ENCODE measurements at regions not wholly inside any gene's neighbourhood (a gene's known extent, or its start where the extent isn't known, plus 50 kb on each side); places are given as distances from the start of the nearest gene placed in this dataset.
"Not testable (repeated sequence)": the region's sequence is repeated elsewhere in the genome, so short reads cannot be mapped to it uniquely, and the experiment has no call there.

- H3K36me3 ChIP-seq (ENCODE audit: control insufficient read depth, insufficient read depth, low read length) = no peaks in the 10 kb centered on the region
- H3K27me3 ChIP-seq (replicated peaks; ENCODE audit: control insufficient read depth, insufficient read depth, low read length, poor library complexity, severe bottlenecking) = no peaks in the 10 kb centered on the region
- no peak overlapping the region for H3K4me3 ChIP-seq (ENCODE audit: insufficient read depth, low read depth, low read length, poor library complexity, severe bottlenecking)
- no peaks in the 10 kb centered on the region for H3K9me3 ChIP-seq (ENCODE audit: control insufficient read depth, low read length)
- DNase-seq = no peak
- H3K4me1 ChIP-seq (ENCODE audit: control insufficient read depth, insufficient read depth, low read length, poor library complexity, severe bottlenecking) = no peaks in the 10 kb centered on the region
- H3K27ac ChIP-seq (ENCODE audit: insufficient read depth, low read length, poor library complexity, severe bottlenecking) = no peak overlapping the region
Observed at GRCh38 chr9:73059247-73059646, 92.4 kb upstream of the ANXA1 start.

- Histone ChIP-seq H3K4me1 (ENCODE audit: control insufficient read depth, insufficient read depth, low read length, poor library complexity, severe bottlenecking) (no peaks in the 10 kb centered on the region), H3K27ac (ENCODE audit: insufficient read depth, low read length, poor library complexity, severe bottlenecking) (no peak overlapping the region), H3K36me3 (ENCODE audit: control insufficient read depth, insufficient read depth, low read length) (no peaks in the 10 kb centered on the region), H3K9me3 (ENCODE audit: control insufficient read depth, low read length) (no peaks in the 10 kb centered on the region), H3K4me3 (ENCODE audit: insufficient read depth, low read depth, low read length, poor library complexity, severe bottlenecking) (no peak overlapping the region), H3K27me3 (replicated peaks; ENCODE audit: control insufficient read depth, insufficient read depth, low read length, poor library complexity, severe bottlenecking) (no peaks in the 10 kb centered on the region)
- no peak for DNase-seq
Observed at GRCh38 chr9:73056245-73056644, 95.4 kb upstream of the ANXA1 start.

- DNase-seq = no peak
- H3K27ac ChIP-seq (ENCODE audit: insufficient read depth, low read length, poor library complexity, severe bottlenecking) = no peak overlapping the region
- no peaks in the 10 kb centered on the region for H3K36me3 ChIP-seq (ENCODE audit: control insufficient read depth, insufficient read depth, low read length)
- no peaks in the 10 kb centered on the region for H3K4me1 ChIP-seq (ENCODE audit: control insufficient read depth, insufficient read depth, low read length, poor library complexity, severe bottlenecking)
- H3K9me3 ChIP-seq (ENCODE audit: control insufficient read depth, low read length) = no peaks in the 10 kb centered on the region
- no peak overlapping the region for H3K4me3 ChIP-seq (ENCODE audit: insufficient read depth, low read depth, low read length, poor library complexity, severe bottlenecking)
- no peaks in the 10 kb centered on the region for H3K27me3 ChIP-seq (replicated peaks; ENCODE audit: control insufficient read depth, insufficient read depth, low read length, poor library complexity, severe bottlenecking)
Observed at GRCh38 chr9:73054091-73054490, 97.6 kb upstream of the ANXA1 start.

- Histone ChIP-seq H3K9me3 (ENCODE audit: control insufficient read depth, low read length) (no peaks in the 10 kb centered on the region), H3K4me3 (ENCODE audit: insufficient read depth, low read depth, low read length, poor library complexity, severe bottlenecking) (no peak overlapping the region), H3K36me3 (ENCODE audit: control insufficient read depth, insufficient read depth, low read length) (no peaks in the 10 kb centered on the region), H3K27me3 (replicated peaks; ENCODE audit: control insufficient read depth, insufficient read depth, low read length, poor library complexity, severe bottlenecking) (no peaks in the 10 kb centered on the region), H3K27ac (ENCODE audit: insufficient read depth, low read length, poor library complexity, severe bottlenecking) (no peak overlapping the region), H3K4me1 (ENCODE audit: control insufficient read depth, insufficient read depth, low read length, poor library complexity, severe bottlenecking) (no peaks in the 10 kb centered on the region)
- DNase-seq = no peak
Observed at GRCh38 chr9:73053543-73053942, 98.1 kb upstream of the ANXA1 start.

- no peak overlapping the region for H3K4me3 ChIP-seq (ENCODE audit: insufficient read depth, low read depth, low read length, poor library complexity, severe bottlenecking)
- no peaks in the 10 kb centered on the region for H3K27me3 ChIP-seq (replicated peaks; ENCODE audit: control insufficient read depth, insufficient read depth, low read length, poor library complexity, severe bottlenecking)
- no peaks in the 10 kb centered on the region for H3K9me3 ChIP-seq (ENCODE audit: control insufficient read depth, low read length)
- DNase-seq = no peak
- H3K36me3 ChIP-seq (ENCODE audit: control insufficient read depth, insufficient read depth, low read length) = no peaks in the 10 kb centered on the region
- H3K27ac ChIP-seq (ENCODE audit: insufficient read depth, low read length, poor library complexity, severe bottlenecking) = no peak overlapping the region
- H3K4me1 ChIP-seq (ENCODE audit: control insufficient read depth, insufficient read depth, low read length, poor library complexity, severe bottlenecking) = no peaks in the 10 kb centered on the region
Observed at GRCh38 chr9:73050887-73051550, 98.2 kb upstream of the ALDH1A1 start.

GRCh38 chr9:73050065-73050816, 97.4 kb upstream of the ALDH1A1 start:
- Histone ChIP-seq H3K27ac (ENCODE audit: insufficient read depth, low read length, poor library complexity, severe bottlenecking) (no peak overlapping the region), H3K4me3 (ENCODE audit: insufficient read depth, low read depth, low read length, poor library complexity, severe bottlenecking) (no peak overlapping the region), H3K36me3 (ENCODE audit: control insufficient read depth, insufficient read depth, low read length) (no peaks in the 10 kb centered on the region), H3K27me3 (replicated peaks; ENCODE audit: control insufficient read depth, insufficient read depth, low read length, poor library complexity, severe bottlenecking) (no peaks in the 10 kb centered on the region), H3K9me3 (ENCODE audit: control insufficient read depth, low read length) (no peaks in the 10 kb centered on the region), H3K4me1 (ENCODE audit: control insufficient read depth, insufficient read depth, low read length, poor library complexity, severe bottlenecking) (no peaks in the 10 kb centered on the region)
- no peak for DNase-seq

- no peak for DNase-seq
- Histone ChIP-seq H3K4me1 (ENCODE audit: control insufficient read depth, insufficient read depth, low read length, poor library complexity, severe bottlenecking) (no peaks in the 10 kb centered on the region), H3K36me3 (ENCODE audit: control insufficient read depth, insufficient read depth, low read length) (no peaks in the 10 kb centered on the region), H3K9me3 (ENCODE audit: control insufficient read depth, low read length) (no peaks in the 10 kb centered on the region), H3K4me3 (ENCODE audit: insufficient read depth, low read depth, low read length, poor library complexity, severe bottlenecking) (no peak overlapping the region), H3K27me3 (replicated peaks; ENCODE audit: control insufficient read depth, insufficient read depth, low read length, poor library complexity, severe bottlenecking) (no peaks in the 10 kb centered on the region), H3K27ac (ENCODE audit: insufficient read depth, low read length, poor library complexity, severe bottlenecking) (no peak overlapping the region)
Observed at GRCh38 chr9:73049280-73049679, 96.4 kb upstream of the ALDH1A1 start.

GRCh38 chr9:73046769-73047168, 93.9 kb upstream of the ALDH1A1 start:
- Histone ChIP-seq H3K27me3 (replicated peaks; ENCODE audit: control insufficient read depth, insufficient read depth, low read length, poor library complexity, severe bottlenecking) (no peaks in the 10 kb centered on the region), H3K4me1 (ENCODE audit: control insufficient read depth, insufficient read depth, low read length, poor library complexity, severe bottlenecking) (no peaks in the 10 kb centered on the region), H3K9me3 (ENCODE audit: control insufficient read depth, low read length) (no peaks in the 10 kb centered on the region), H3K27ac (ENCODE audit: insufficient read depth, low read length, poor library complexity, severe bottlenecking) (no peak overlapping the region), H3K36me3 (ENCODE audit: control insufficient read depth, insufficient read depth, low read length) (no peaks in the 10 kb centered on the region), H3K4me3 (ENCODE audit: insufficient read depth, low read depth, low read length, poor library complexity, severe bottlenecking) (no peak overlapping the region)
- DNase-seq = no peak

- not testable (repeated sequence) for H3K4me3 ChIP-seq (ENCODE audit: insufficient read depth, low read depth, low read length, poor library complexity, severe bottlenecking); H3K4me1 ChIP-seq (ENCODE audit: control insufficient read depth, insufficient read depth, low read length, poor library complexity, severe bottlenecking); H3K27me3 ChIP-seq (replicated peaks; ENCODE audit: control insufficient read depth, insufficient read depth, low read length, poor library complexity, severe bottlenecking); H3K36me3 ChIP-seq (ENCODE audit: control insufficient read depth, insufficient read depth, low read length); H3K9me3 ChIP-seq (ENCODE audit: control insufficient read depth, low read length); H3K27ac ChIP-seq (ENCODE audit: insufficient read depth, low read length, poor library complexity, severe bottlenecking); DNase-seq
Observed at GRCh38 chr9:73044776-73045175, 91.9 kb upstream of the ALDH1A1 start.

GRCh38 chr9:73042155-73042554, 89.3 kb upstream of the ALDH1A1 start:
- no peak overlapping the region for H3K4me3 ChIP-seq (ENCODE audit: insufficient read depth, low read depth, low read length, poor library complexity, severe bottlenecking)
- H3K9me3 ChIP-seq (ENCODE audit: control insufficient read depth, low read length) = no peaks in the 10 kb centered on the region
- no peaks in the 10 kb centered on the region for H3K27me3 ChIP-seq (replicated peaks; ENCODE audit: control insufficient read depth, insufficient read depth, low read length, poor library complexity, severe bottlenecking)
- no peaks in the 10 kb centered on the region for H3K36me3 ChIP-seq (ENCODE audit: control insufficient read depth, insufficient read depth, low read length)
- H3K27ac ChIP-seq (ENCODE audit: insufficient read depth, low read length, poor library complexity, severe bottlenecking) = no peak overlapping the region
- no peak for DNase-seq
- H3K4me1 ChIP-seq (ENCODE audit: control insufficient read depth, insufficient read depth, low read length, poor library complexity, severe bottlenecking) = no peaks in the 10 kb centered on the region
